Epithelial cell of esophagus (primary cell): ENCODE measurements at regions not wholly inside any gene's neighbourhood (a gene's known extent, or its start where the extent isn't known, plus 50 kb on each side); places are given as distances from the start of the nearest gene placed in this dataset.

Experiments
- DNase-seq: peaks from one replicate; pipeline ENCODE4 v3.0.0; 2010; ENCODE audit warnings: low read depth
- H3K4me3 ChIP-seq: 2 replicates; pipeline ENCODE4 v1.5.1; 2011; ENCODE audit warnings: mild to moderate bottlenecking, low read length, control low read depth
- CTCF ChIP-seq: IDR thresholded peaks from 2 replicates; pipeline ENCODE4 v1.5.1; 2011; ENCODE audit warnings: low read depth, mild to moderate bottlenecking, low read length, control low read depth, inconsistent platforms; ENCODE audit not compliant: insufficient read depth; ENCODE audit errors: missing control alignments

- no peak for TF ChIP-seq CTCF
- H3K4me3 ChIP-seq: no peak overlapping the region
- no peak for DNase-seq
Measured at GRCh38 chr4:170522427-170522970, 432.7 kb upstream of the AADAT start.

DNA sequence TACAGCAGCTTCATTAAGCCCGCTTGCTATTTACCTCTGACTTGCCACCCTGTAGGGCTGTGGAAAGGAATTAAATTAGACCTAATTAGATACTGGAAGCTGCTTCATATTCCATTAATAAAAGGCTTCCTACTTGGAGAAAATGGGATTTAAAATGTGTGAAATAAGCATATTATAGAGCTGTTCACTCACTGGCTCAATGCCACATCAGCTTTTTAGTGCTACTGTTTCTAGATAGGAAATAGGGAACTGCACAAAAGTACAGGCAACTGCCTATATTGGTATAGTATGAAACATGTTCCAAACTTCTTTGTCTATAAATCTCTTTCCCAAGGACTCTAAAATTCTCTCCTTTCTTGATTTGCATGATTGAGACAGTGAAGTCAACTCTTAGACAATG is 407.9 kb upstream of the AADAT start:
- TF ChIP-seq CTCF: no peak
- H3K4me3 ChIP-seq: no peak overlapping the region
- DNase-seq: no peak

DNA sequence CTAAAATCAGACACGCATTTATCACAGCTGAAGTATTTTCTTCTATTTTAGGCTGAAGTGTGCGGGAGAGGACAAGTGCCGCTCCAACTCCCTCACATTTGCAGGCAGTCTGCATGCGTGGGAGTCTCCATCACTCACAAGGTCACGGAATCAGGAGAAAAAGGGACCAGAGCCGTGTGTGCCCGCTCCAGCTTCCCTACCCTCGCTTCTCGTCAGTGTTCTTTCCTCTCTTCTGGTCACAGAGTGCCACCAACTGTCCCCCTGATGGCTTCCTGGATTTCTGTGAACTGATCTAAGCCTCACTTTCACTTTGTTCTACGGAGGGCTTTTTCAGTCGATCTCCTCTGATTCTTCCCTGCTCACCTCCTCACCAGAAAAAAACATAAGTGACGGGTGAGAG is 407.4 kb upstream of the AADAT start:
- no peak for TF ChIP-seq CTCF
- DNase-seq: no peak
- no peak overlapping the region for H3K4me3 ChIP-seq

DNA sequence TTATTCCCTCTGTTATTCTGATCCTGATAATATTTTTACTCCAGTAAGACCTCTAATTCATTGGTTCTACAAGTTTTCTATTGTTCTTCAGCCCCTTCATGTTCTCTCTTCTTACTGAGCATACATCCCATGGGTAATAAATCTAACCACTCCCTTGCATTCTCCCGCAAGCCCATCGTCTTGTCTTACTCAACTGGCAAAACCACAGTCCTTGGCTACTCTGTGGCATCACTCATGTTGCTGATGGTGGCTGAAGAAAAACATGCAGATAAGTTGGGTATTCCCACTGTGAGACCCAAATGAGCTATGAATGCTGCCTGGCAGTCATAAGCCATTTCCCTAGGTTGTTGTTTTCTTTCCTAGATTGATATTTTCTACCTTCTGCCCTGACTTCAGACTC is 402.2 kb upstream of the AADAT start:
- no peak for TF ChIP-seq CTCF

DNA sequence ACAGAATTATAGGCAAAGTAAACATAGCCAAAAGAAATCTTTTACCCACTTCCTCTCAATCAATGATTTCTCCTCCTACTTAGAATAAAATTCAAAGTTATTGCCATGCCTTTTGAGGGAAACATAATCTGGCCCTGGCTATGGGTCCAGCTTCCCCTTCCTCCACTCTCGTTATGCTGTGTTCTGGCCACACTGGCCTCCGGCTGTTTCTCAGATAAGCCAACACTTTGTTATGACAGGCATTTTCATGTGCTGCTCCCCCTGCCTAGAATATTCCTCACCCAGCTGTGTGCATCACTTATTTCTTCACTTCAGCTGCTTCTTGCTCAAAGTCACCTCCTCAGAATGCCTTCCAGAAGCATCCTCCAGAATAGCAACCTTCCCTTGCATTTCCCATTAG is 386.6 kb upstream of the AADAT start:
- H3K4me3 ChIP-seq: no peak overlapping the region
- DNase-seq: peak; percentile 12
- TF ChIP-seq CTCF: no peak

More for the DNA sequence above, 402.2 kb upstream of the AADAT start:
- no peak overlapping the region for H3K4me3 ChIP-seq
- DNase-seq: no peak

- TF ChIP-seq CTCF: no peak
- no peak overlapping the region for H3K4me3 ChIP-seq
- DNase-seq: peak; percentile 2
Measured at GRCh38 chr4:170465429-170465828, 375.7 kb upstream of the AADAT start.

GRCh38 chr4:170464614-170465197 is 374.9 kb upstream of the AADAT start:
- no peak overlapping the region for H3K4me3 ChIP-seq
- DNase-seq: no peak
- TF ChIP-seq CTCF: no peak
